Fibroblast of villous mesenchyme (primary cell): ENCODE measurements at regions not wholly inside any gene's neighbourhood (a gene's known extent, or its start where the extent isn't known, plus 50 kb on each side); places are given as distances from the start of the nearest gene placed in this dataset.

ENCODE experiments used
- DNase-seq: peaks from one replicate; pipeline ENCODE4 v3.0.0-alpha.2; 2010; ENCODE audit warnings: low read depth
- H3K4me3 ChIP-seq: 2 replicates; pipeline ENCODE4 v1.5.1; 2011; ENCODE audit warnings: low read depth, mild to moderate bottlenecking, low read length
- CTCF ChIP-seq: IDR thresholded peaks from 2 replicates; pipeline ENCODE4 v1.5.1; 2012; ENCODE audit warnings: low read depth, mild to moderate bottlenecking, low read length; ENCODE audit not compliant: insufficient read depth

DNA sequence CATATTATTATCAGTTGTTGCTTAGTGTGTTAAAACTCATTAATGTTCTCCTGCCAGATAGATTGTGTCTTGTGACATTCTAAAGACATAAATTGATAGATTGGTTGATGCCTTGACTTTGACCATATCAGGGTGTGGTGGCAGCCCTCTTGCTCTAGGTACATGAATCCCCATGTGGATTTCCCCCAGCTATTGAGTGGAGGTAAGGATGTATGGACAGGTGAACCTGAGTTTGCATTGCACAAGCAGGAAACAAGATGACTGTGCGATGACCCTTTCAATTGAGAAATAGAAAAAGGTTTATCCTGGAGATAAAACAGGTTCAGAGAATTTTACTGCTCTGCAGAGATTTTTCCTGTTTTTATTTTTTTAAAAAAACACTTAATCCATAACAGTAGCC is 619.2 kb downstream of the SPRY1 start:
- no peak for TF ChIP-seq CTCF
- no peak for DNase-seq
- no peak overlapping the region for H3K4me3 ChIP-seq

DNA sequence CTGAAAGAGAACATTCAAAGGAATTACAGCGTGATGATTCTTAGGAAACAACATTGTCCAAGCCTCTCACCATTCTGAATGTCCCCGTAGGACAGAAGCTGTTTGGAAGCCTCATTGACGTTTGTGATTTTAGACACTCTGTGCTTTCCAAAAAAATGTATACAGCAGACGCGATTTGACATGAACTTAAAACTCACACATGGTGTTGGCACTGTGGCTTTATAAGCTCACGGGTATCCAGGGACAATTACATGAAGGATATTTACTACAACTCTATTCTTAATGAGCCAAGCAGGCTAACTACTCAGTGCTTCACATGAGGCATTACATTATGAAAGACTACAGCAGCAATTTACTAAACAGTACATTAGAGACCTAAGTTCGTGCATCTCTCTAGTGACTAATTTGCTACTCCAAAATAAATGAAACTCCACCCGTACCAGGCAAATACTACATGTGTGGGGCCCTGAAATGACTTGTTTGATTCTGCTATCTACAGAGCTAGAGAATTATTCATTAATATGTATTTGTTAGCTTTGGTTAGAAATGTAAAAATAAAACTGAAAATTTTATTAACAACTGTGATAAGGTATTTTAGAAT is 620.7 kb downstream of the SPRY1 start:
- no peak for TF ChIP-seq CTCF
- H3K4me3 ChIP-seq = no peak overlapping the region
- DNase-seq = no peak

DNA sequence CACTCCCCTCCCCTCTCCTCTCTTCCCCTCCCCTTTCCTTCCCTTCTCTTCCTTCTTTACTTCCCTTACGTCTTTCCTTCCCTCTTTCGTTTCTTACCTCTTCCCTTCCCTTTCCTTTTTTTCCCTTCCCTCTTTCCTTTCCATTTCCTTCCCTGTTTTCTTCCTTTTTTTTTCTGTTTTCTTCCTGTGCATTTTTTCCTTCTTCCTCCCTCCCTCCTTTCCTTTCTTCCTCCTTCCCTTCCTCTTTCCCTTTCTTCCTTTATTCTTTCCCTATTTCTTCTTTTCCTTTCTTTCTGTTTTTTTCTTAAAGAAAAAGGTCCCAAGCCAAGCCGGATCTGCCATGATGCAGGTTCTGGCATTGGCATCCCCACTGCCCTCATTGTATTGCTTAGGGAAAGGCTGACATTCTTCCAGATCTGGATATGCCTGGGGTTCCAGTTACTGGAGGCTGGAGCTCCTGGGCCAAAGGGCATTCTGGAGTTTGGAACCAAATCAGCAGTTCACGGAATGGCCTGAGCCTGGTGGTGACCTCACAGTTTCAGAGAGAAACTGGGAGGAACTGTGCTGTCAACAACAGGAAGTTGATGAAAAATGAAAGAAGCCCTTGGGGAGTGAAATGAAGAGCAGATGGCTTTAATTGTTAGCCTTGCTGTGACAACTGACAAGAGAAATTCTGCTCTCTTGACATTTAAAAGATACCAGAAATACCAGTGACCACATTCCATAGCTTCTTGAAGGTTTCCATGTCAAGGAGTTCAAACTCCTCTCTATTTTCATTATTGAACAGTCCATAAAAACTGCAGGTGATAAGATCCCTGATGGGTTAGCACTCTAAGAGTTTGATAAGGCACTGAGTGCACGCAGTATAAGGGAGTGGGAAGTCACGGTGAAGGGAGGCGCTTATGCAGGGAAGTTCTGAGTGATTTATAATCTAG is 622.1 kb downstream of the SPRY1 start:
- H3K4me3 ChIP-seq = no peak overlapping the region
- DNase-seq = peak; percentile 77
- TF ChIP-seq CTCF = no peak

DNA sequence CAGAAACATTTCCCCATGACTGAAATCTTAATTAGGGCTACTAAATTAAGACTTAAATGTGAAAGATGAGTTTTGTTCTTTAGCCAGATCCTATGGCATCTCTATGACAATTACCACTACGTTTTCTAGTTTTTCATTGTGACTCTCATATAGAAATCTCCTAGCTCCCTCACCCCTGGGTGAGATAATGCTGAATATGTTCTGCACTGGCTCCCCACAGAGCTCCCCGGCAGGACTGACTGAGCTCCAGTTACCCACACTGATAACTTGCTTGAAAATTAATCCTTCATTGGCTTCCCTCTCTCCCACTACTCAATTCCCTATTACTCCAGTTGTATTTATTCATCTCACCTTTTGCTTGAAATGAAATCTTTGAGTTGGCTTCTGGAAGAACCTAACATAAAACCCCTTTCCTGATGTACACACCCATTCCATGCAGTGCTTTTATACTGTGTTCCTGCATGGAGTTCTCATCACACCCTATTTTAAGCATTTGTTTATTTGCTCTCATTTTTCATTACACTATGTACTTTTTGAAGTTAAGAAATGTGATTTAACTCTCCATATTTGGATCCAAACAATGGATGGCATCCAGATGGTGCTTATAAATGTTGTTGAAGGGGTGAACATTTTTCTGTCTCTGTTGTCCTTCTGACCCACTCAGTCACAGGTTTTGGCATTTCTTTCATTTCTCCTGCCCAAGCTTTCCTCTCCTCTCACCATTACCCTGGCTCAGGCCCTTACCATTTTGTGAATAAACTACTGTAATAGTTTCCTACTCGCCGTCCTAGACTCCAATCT is 623.4 kb downstream of the SPRY1 start:
- no peak overlapping the region for H3K4me3 ChIP-seq
- DNase-seq = peak; percentile 32
- TF ChIP-seq CTCF = no peak

- TF ChIP-seq CTCF = no peak
- no peak overlapping the region for H3K4me3 ChIP-seq
- no peak for DNase-seq
Observed at GRCh38 chr4:124025000-124025399, 628.4 kb downstream of the SPRY1 start.

DNA sequence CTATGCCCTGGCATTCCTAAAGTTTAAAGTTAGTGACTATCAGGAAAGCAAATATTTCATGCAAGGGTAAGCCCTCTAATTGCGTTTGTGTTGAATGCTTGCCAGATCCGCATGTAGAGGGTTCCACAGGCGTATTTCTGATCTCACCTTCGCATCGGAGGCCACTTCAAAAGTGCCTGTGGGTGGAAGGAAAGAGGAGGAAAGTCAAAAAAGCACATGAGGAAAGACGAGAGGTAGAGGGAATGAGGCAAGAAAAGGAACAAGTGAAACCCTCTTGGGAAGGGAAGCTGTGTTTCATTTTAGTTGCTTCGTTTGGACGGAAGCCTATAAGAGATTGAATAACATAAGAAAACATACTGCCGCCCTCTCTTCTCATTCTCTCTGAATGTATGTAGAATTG is 628.8 kb downstream of the SPRY1 start:
- no peak overlapping the region for H3K4me3 ChIP-seq
- DNase-seq = peak; percentile 30
- TF ChIP-seq CTCF = no peak
